NCI-H226 (cell line): ENCODE measurements at regions not wholly inside any gene's neighbourhood (a gene's known extent, or its start where the extent isn't known, plus 50 kb on each side); places are given as distances from the start of the nearest gene placed in this dataset.
"Not testable (repeated sequence)": the region's sequence is repeated elsewhere in the genome, so short reads cannot be mapped to it uniquely, and the experiment has no call there.

Source experiments
- DNase-seq: peaks from one replicate; pipeline ENCODE4 v3.0.0-alpha.2; 2015

DNA sequence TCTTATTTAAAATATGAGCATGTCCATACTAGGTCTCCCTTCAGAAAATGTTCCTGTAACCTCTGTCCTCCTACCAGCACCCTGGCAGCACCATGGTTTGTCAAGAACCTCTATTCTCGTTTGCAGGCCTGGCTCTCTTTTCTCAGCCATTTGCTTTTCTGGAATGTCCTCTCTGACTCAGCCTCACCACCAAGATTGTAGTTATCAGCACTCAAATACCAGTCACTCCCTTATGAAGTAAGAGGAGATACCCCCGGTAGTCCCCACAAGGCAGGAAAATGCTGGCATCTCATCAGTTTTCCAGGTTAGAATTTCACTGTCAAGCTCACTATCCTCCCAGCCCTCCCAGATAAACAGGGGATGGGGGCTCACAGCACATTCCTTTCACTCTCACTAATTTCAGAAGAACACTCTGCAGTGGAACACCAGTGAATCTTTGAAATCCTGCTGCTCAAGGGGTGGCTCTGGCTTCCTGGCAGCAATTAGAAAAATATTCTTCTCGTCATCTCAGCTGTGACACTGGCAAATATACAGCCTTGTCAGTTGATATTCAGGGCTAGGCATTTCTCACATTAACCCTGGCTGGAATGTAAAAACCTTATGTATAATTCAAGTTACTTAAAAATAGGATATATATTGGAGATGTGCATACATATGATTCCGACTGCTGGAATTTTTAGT, 129.2 kb downstream of the TBX18 start:
- peak; percentile 98 for DNase-seq

DNA sequence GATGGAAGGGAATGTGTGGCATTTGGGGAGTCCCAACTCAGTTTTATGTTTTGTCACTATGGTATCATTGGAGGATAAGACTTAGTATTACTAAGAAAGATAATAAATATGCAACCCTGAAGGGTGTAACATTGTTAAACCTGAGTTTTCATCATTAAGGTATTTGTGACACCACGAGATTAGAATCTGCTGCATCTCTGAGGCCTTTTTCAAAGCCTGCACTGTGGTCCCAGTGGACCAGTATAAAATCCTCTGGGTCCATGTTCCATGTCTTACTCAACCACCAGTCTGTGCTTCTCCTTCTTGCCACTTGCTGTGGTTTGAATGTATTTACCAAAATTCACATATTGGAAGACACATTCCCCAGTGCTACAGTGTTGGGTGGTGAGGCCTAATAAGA, 130.6 kb downstream of the TBX18 start:
- peak; percentile 22 for DNase-seq

DNA sequence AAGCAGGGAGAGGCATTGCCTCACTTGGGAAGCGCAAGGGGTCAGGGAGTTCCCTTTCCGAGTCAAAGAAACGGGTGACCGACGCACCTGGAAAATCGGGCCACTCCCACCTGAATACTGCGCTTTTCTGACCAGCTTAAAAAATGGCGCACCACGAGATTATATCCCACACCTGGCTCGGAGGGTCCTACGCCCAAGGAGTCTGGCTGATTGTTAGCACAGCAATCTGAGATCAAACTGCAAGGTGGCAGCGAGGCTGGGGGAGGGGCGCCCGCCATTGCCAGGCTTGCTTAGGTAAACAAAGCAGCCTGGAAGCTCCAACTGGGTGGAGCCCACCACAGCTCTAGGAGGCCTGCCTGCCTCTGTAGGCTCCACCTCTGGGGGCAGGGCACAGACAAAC, 137.9 kb downstream of the TBX18 start:
- not testable (repeated sequence) for DNase-seq

DNA sequence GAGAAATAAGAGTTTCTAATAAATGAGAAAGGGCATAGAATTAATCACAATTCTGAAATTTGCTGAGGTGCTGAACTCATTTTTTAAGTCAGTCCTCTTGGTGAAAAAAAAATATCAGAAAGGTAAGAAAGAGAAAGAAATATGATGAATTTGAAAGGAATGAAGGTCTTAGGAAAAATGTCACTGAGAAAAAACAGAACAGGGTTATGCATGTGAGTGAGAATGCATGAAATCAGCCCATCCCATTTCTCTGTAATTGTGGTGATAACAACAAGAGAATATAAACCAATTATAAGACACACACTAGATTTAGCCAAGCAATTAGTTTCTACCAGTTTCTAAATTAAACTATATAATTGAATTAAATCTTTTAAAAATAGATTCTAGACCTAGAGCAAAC, 138.9 kb downstream of the TBX18 start:
- peak; percentile 28 for DNase-seq

DNA sequence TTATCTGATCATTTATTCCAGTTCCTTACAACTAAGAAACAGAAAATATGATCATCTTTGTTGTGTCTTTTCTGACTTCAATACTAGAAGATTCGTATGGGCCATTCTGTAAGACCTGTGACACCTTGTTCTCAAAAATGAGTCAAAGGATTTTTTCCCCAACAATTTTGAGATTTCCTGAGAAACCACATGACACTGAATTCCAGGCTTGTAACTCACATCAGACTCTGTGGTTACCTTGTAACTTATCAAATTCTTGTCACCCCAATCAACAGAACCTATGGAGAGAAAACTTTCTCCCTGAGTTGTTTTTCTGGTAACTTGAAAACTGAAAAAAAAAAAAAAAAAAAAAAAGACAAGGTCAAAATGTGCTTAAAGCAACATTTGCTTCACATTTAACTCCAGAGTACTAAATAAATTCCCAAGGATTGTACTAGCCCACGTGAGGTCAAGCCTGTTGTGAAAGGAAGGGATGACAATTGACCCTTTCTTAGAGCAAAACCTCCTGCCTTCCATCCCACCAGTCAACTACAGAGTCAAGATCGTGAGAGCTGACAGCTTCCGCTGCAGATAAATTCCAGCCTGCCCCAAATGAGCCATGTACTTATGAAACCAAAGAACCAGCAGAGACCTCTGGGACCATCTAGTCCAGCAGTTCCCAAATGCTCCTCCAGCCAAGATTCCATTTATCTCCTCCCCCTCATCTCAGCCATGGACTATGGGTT, 140.3 kb downstream of the TBX18 start:
- DNase-seq, result peak; percentile 88

DNA sequence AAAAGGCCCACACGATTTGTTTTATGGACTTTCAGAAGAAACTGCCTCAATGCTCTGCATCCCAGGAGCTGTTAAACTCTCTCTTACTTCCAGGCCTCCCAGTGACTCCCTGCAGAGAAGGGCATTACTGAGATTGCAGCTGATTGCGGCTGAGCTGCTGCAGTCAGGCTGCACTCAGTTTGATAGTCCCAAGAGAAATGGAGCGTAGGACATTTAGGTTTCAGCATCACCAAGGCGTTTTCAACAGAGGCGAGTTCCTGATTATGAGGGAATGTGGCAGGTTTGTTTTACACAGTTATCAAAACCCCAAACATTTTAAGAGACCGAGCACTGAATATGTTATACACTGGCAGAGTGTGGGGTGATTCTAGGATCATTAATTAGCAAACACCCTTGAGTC, 145.6 kb downstream of the TBX18 start:
- DNase-seq, result no peak

DNA sequence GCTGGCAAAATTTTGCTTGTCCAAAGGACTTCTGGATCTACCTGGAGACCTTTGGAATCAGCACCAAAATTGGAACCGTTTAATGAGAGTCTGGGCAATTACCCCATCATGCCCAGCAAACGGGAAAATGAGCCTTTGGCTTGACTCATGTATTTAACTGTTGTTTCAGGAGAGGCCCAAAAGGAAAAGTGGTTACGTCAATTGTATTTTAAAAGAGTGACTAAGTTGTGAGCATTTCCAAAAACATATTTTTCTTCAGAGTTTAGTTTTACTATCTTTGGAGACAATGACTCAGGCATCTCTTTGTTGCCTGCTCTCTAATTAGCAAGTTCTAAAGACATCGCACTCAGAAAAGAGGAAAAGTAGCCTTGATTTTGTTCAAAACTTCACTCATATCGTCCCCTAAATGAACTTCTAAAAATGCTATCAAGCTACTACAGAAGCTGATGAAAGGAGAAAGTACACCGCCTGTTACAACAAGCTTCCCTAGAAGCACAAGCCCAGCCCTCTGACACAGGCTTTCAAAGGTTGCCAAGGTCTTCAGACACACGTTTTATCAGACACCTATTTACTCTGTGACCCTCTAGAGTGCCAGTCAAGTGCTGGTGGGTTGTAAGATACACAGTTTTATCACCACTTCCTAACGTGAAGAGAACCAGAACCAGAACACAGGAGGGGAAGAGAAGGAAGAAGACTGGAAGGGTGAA, 146.2 kb downstream of the TBX18 start:
- DNase-seq, result peak; percentile 56

DNA sequence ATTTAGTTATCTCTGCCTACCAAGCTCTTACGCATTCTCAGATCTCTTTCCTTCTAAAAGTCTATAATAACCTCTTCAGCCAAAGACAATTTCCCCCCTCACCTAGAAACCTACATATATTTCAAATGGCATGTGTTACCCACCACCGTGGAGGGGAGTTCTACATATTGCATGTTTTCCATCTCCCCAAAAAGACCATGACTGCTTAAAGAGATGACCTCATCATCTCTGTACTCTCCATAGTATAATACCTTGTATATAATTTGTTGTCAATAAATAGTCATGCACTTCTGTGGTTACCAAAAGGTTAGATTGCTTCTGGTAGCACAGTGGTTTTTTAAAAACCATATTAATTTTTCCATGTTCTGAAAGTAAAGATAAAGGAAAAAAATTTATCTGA, 148.4 kb downstream of the TBX18 start:
- DNase-seq, result no peak

DNA sequence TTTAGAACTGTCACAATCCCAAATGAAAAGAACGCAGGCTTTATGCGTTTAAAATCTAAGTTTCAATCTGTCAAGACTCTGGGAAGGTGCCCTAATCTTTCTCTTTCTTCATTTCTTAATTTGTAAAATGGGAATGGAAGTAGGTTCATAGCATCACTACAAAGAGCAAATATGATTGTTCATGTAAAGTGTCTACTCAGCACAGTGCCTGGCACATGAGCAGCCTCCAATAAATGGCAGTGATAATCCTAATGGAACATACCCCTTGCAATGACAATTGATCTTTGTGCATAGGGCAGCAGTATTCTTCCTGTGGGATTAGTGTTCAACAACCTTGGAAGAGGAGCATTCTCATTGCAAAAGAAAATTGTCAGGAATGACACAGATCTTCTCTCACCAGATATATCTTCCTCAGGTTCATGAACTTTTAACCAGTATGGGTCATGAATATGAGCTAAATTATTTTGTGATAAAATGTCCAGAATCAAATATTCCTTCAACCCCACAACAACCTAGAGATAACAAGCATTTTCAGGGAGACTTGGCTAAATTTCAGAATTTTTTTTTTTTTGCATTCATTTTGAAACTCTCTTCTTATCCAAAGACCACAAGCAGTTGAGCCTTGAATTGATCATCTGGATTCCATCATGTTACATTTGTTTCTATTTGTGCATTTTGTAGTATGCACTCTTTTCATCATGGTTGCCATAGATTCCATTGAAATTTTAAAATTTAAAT, 149.1 kb downstream of the TBX18 start:
- peak; percentile 63 for DNase-seq

DNA sequence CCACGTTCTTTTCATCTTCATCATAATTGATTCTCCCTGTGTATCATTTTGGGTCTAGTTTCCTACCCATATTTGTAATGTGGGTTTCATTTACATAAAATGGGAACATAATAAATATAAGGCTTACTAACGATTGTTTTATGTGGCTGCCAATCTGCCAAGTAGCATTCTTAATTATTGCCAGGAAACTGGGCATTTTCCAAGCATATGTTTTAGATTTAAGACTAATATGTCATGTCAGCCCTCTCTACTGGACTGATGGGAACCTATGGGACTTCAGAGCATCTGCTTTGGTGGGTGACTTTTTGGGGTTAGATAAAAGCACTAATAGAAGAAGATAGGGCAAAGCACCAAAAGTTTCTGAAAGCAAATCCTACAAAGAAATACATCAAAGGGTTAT, 157.5 kb downstream of the TBX18 start:
- no peak for DNase-seq

DNA sequence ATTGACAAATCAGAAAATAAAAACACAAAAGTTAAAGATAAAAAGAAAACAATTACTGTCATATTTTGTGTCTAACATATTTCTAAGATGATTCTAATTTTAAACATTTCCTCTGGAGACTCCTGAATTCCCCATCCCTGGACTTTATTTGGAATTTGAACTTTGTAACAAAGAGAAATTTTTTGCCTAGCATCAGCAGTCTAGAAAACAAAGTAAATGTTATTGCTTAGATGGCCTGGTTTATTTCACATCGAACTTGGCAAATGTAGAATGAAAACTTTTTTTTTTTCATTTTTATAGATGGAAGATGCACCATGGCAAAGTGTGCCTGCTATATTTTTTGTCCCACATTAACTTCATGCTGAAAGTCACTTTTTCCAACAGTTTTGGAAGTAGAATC, 159.1 kb downstream of the TBX18 start:
- DNase-seq, result no peak

DNA sequence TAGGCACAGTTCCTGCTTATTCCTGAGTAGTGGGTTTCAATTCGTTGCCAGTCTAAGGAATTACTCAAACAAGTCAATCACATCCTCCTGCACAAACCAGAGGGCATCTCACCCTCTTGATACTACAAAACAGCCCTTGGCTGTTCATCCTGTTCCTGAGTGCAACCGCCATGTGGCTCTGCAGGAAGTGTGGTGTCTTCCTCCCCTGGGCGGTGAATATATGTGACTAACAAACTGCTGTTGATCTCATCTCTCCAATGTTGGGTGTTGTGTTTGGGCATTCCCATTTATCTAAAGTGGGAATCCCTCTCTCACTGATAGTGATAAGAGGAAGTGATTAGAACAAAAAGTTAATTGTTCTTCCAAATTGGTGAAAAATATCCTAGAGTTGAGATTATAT, 163.0 kb downstream of the TBX18 start:
- no peak for DNase-seq

DNA sequence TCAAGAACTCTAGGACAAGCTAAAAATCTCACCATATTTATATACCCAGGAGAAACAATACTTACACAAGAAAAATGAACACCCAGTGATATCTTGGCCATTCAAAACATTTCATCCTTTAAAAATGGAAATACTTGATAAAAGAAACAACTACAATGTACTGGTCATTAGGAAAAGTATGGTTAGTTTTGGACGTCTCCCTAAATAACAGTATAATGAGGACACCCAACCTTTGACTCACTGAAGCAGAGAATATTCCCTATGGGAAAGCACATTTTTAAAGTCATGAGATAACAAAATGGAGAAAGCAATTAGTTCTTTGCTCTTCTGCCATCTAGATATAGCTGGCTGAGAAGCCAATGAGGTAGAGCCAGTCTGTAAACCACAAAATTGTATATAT, 164.4 kb downstream of the TBX18 start:
- no peak for DNase-seq

DNA sequence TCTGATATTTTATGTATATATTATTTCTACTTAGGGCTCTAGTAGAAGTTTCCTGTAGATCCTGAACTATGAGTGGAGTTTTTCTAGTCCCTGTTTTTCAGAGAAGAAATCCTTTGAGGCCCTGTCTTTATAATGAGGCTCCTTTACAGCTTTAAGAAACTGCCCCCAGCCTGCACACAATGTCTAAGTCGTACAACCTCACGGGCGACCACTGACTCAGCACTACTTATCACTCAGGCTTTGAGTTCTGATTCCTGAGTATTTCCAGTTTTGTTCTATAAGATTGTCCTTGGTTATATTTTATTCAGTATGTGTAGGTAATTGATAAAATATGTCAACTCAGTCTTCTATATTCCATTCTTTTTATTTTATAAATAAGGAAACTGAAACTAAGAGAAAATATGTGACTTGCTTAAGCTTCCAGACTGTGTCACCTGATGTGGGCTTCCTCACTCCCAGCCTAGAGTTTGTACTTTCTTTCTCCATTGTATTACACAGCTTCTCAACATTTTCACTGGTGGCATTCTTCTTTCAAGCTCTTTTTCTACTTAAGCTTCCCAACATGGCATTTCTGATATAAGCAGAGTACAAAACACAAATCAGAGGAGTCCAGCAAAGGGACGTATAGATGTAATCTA, 167.0 kb downstream of the TBX18 start:
- DNase-seq, result no peak

DNA sequence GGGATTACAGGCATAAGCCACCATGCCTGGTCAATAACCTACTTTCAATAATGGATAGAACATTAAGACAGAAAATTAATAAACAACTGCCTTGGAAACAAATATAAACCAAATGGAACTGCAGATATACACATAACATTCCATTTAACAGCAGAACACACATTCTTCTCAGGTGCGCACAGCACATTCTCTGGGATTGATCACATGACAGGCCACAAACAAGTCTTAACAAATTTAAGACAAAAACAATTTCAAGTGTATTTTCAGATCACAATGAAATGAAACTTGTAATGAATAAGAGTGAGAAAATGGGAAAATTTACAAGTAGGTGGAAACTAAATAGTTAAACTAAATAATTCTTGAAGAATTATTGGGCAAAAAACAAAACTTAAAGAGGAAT, 167.9 kb downstream of the TBX18 start:
- DNase-seq, result no peak

DNA sequence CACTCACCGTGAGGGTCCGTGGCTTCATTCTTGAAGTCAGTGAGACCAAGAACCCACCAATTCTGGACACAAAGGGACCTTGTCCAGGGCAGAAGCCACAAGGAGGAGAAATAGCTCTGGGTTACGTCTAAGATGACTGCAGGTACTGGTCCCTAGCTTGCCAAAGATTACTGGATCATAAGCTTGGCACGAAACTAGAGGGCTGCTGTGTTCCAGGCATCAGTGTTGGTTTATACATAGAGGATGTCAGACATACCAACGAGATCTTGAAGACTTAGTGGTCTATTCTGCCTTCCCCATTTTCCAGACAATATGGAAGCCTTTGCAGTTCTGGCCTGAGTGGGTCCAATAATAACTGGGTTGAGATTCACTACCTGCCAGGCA, 175.7 kb downstream of the TBX18 start:
- no peak for DNase-seq

DNA sequence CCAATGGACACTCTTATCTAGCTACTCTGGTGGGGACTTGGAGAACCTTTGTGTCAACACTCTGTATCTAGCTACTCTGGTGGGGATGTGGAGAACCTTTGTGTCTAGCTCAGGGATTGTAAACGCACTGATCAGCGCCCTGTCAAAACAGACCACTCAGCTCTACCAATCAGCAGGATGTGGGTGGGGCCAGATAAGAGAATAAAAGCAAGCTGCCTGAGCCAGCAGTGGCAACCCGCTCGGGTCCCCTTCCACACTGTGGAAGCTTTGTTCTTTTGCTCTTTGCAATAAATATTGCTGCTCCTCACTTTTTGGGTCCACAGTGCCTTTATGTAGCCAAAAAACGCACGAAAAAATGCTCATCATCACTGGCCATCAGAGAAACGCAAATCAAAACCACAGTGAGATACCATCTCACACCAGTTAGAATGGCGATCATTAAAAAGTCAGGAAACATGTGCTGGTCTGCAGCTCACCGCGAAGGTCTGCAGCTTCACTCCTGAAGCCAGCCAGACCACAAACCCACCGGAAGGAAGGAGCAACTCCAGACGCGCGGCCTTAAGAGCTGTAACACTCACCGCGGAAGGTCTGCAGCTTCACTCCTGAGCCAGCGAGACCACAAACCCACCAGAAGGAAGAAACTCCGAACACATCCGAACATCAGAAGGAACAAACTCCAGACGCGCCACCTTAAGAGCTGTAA, 176.3 kb downstream of the TBX18 start:
- DNase-seq, result not testable (repeated sequence)

DNA sequence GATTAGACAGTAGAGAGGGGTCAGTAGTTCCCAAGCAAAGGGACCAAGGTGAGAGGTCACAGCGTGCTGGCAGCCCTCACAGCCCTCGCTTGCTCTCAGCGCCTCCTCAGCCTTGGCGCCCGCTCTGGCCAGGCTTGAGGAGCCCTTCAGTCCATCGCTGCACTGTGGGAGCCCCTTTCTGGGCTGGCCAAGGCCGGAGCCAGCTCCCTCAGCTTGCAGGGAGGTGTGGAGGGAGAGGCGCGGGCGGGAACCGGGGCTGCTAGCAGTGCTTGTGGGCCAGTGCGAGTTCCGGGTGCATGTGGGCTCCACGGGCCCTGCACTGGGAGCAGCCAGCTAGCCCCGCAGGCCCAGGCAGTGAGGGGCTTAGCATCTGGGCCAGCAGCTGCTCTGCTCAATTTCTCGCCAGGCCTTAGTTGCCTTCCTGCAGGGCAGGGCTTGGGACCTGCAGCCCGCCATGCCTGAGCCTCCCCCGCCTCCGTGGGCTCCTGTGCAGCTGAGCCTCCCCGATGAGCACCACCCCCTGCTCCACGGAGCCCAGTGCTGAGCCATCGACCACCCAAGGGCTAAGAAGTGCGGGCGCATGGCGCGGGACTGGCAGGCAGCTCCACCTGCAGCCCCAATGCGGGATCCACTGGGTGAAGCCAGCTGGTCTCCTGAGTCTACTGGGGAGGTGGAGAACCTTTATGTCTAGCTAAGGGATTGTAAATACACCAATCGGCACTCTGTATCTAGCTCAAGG, 177.0 kb downstream of the TBX18 start:
- DNase-seq, result not testable (repeated sequence)

DNA sequence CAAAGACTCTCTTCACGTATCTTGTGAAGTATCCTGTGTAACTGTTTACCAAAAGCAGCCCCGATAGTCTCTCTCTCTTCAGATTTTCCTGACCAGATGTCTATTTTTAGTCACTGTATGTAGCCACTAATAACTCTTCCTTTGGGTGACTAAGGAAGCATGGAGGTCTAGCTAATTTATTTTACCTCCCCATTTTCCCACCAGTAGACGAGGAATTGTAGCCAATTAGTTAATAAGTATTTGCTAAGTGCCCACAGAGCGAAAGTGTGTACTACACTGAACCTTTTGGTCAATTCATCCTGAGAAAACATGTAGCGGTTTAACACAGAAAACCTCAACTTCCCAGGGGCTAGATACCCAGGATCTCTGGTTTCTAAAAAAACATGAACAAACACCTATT, 180.6 kb downstream of the TBX18 start:
- no peak for DNase-seq

DNA sequence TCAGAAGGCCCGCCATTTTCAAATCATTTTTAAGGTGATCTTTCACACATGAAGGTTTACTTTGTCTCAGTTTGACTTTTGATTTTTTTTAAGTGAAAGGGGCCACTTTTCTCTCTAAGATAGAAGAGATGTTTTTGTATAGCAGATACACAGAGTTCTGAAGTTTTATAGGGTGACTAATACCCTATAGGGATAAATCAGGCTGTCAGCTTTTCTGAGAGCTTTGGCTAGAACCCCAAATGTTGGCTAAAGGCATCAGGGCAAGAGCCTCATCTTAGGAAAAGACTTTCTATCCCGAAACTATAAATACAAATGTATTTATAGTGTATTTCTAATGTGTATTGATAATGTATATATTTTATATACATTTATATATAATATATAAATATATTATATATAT, 181.4 kb downstream of the TBX18 start:
- DNase-seq, result peak; percentile 25

DNA sequence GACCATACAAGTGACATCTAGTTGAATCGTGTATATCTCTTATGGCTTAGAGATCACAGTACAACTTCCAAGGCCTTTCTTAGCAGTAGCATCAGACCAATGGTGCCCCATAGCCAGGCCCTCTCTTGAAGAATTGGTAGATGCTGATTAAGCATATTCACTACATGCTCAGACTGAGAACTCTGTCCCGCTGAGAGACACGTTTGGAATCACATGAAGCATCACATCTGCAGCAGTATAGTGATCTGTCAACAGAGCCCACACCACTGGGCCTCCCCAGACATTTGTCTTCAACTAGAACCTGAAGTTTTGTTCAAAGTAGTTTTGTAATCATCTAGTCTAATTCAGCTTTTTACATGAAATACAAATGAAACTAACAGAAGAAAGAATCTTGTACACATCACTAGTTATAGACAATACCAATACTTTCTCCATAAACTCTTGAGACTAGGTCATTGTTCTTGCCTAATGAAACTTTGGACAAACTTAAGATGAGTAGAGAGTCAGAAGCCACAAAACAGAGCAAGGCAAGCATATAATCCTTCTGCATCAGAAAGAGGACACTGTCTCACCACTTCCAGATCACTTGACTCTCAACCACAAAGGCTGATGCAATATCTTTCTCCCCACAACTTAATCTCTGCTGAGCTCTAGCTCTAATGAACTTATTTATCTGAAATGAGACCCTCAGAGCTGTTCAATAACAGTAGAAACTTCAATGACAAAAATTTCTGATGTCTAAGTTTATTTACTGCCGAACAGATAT, 182.7 kb downstream of the TBX18 start:
- DNase-seq, result peak; percentile 44
